Nephron progenitor cell (in vitro differentiated cells): ENCODE measurements at regions not wholly inside any gene's neighbourhood (a gene's known extent, or its start where the extent isn't known, plus 50 kb on each side); places are given as distances from the start of the nearest gene placed in this dataset.

Source experiments
- DNase-seq: peaks from one replicate; pipeline ENCODE4 v3.0.0; 2021
- H3K27ac Mint-ChIP-seq: 2 replicates; pipeline ENCODE4 v1.8.0; 2021; ENCODE audit warnings: mild to moderate bottlenecking, moderate library complexity, mixed read lengths
- H3K27me3 Mint-ChIP-seq: 2 replicates; pipeline ENCODE4 v1.8.0; 2021; ENCODE audit warnings: mild to moderate bottlenecking, low read depth, mixed read lengths; ENCODE audit not compliant: poor library complexity
- H3K36me3 Mint-ChIP-seq: 2 replicates; pipeline ENCODE4 v1.8.0; 2021; ENCODE audit warnings: low read depth, mixed read lengths
- H3K4me1 Mint-ChIP-seq: 2 replicates; pipeline ENCODE4 v1.8.0; 2021; ENCODE audit warnings: mixed read lengths
- H3K4me3 Mint-ChIP-seq: 2 replicates; pipeline ENCODE4 v1.8.0; 2021; ENCODE audit warnings: mild to moderate bottlenecking, moderate library complexity, mixed read lengths
- H3K9me3 Mint-ChIP-seq: 2 replicates; pipeline ENCODE4 v1.8.0; 2021; ENCODE audit warnings: mild to moderate bottlenecking, moderate library complexity, mixed read lengths
- TF ChIP-seq, protein P1 (sequence below): fragments of 200-600 bp; sonication (generic); IDR thresholded peaks from 2 replicates; pipeline ENCODE4 v1.5.0; 2021; ENCODE audit warnings: antibody characterized with exemption

DNA sequence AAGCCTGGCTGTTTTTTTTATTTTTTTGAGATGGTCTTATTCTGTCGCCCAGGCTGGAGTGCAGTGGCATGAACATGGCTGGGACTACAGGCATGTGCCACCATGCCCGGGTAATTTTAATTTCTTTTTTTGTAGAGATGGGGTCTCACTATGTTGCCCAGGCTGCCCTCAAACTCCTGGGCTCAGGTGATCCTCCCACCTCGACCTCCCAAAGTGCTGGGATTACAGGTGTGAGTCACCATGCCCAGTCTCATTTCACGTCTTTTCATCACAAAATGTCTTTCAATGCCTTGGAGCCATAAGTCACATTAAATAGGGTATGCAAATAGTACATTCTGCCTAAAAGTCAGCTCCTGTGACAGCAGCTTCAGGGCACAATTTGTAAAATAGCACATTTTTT, 52.8 kb downstream of the SOX2 start:
- TF ChIP-seq, protein P1, sequence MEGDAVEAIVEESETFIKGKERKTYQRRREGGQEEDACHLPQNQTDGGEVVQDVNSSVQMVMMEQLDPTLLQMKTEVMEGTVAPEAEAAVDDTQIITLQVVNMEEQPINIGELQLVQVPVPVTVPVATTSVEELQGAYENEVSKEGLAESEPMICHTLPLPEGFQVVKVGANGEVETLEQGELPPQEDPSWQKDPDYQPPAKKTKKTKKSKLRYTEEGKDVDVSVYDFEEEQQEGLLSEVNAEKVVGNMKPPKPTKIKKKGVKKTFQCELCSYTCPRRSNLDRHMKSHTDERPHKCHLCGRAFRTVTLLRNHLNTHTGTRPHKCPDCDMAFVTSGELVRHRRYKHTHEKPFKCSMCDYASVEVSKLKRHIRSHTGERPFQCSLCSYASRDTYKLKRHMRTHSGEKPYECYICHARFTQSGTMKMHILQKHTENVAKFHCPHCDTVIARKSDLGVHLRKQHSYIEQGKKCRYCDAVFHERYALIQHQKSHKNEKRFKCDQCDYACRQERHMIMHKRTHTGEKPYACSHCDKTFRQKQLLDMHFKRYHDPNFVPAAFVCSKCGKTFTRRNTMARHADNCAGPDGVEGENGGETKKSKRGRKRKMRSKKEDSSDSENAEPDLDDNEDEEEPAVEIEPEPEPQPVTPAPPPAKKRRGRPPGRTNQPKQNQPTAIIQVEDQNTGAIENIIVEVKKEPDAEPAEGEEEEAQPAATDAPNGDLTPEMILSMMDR = no peak
- Mint-ChIP-seq H3K4me3 (no peak overlapping the region), H3K4me1 (peaks cover 12% of the 10 kb centered on the region), H3K9me3 (no peaks in the 10 kb centered on the region), H3K36me3 (no peaks in the 10 kb centered on the region), H3K27ac (no peak overlapping the region), H3K27me3 (peaks cover 4% of the 10 kb centered on the region)
- DNase-seq = no peak

DNA sequence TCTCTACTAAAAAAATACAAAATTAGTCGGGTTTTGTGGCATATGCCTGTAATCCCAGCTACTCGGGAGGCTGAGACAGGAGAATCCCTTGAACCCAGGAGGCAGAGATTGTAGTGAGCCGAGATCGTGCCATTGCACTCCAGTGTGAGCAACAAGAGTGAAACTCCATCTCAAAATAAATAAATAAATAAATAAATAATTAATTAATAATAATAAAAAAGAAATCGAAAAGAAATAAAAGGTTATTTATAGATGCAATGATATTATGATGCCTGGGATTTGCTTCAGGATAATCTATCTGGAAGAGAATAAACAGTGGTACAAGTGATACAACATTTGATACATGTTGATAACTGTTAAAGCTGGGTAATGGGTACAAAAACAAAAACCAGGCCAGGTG, 58.6 kb downstream of the SOX2 start:
- TF ChIP-seq, protein P1 = no peak
- no peak for DNase-seq
- Mint-ChIP-seq H3K9me3 (no peaks in the 10 kb centered on the region), H3K4me3 (no peak overlapping the region), H3K4me1 (peaks cover 9% of the 10 kb centered on the region), H3K27ac (no peak overlapping the region), H3K27me3 (peaks cover 4% of the 10 kb centered on the region), H3K36me3 (no peaks in the 10 kb centered on the region)

DNA sequence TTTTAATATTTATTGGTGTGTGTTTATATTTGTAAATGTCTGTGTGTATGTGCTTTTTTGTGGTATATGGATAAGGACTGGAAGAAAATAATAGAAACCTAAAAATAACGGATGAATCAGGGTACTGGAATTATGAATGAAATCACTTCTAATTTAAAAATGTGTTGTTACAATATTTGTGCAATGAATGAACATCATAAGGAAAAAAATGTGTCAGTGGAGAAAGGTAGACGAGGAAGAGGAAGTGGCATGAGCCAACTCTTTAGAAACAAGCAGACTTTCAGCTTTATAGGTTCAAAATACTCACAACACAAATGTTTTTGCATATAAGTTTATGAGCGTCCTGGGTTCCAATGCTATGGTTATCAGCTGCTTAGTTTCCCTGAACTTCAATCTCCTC, 59.4 kb downstream of the SOX2 start:
- TF ChIP-seq, protein P1 = no peak

DNA sequence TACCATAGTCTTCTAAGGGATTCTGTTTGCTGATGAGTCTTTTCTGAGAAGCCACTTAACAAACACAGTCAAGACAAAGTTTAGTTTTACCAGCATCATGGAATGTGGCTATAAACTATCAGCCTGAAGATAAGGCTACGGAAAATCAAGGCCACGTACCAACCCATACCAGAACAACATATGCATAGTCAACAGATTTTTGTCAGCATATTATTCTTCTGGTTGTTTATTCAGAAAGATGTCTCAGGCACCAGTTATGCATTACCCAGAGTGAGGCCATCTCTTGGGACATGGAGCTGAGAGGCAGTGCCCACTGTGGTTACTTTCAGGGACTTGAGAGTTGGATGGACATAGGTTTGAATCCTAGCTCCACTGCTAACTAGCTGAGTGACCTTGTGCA, 60.4 kb downstream of the SOX2 start:
- TF ChIP-seq, protein P1 = no peak
- H3K4me3 Mint-ChIP-seq = no peak overlapping the region
- no peak overlapping the region for H3K27ac Mint-ChIP-seq
- no peaks in the 10 kb centered on the region for H3K9me3 Mint-ChIP-seq
- no peaks in the 10 kb centered on the region for H3K36me3 Mint-ChIP-seq
- peaks cover 4% of the 10 kb centered on the region for H3K4me1 Mint-ChIP-seq
- DNase-seq = no peak
- peaks cover 4% of the 10 kb centered on the region for H3K27me3 Mint-ChIP-seq

More for the DNA sequence above, 59.4 kb downstream of the SOX2 start:
- Mint-ChIP-seq H3K36me3 (no peaks in the 10 kb centered on the region), H3K4me1 (peaks cover 4% of the 10 kb centered on the region), H3K27me3 (peaks cover 4% of the 10 kb centered on the region), H3K27ac (no peak overlapping the region), H3K9me3 (no peaks in the 10 kb centered on the region), H3K4me3 (no peak overlapping the region)
- no peak for DNase-seq

DNA sequence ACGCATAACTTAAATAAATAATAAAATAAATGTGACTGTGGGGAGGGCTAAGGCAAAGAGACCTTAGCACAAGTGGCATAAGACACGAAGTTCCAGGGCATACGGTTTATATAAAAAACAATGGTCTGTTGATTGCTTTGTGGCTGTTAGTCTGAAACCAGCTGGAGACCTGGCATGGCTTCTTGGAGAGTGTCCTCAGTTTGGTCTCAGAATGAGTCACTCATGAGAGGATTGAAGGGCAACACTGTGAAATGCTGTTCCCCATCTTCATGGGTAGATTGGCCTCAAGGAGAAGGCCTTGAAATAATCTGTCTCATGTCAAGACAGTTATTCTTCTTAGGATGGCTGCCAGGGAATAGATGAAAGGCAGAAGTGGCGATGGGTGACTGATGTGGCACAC, 62.2 kb downstream of the SOX2 start:
- DNase-seq = no peak
- Mint-ChIP-seq H3K9me3 (no peaks in the 10 kb centered on the region), H3K27ac (no peak overlapping the region), H3K4me3 (no peak overlapping the region), H3K27me3 (no peaks in the 10 kb centered on the region), H3K36me3 (no peaks in the 10 kb centered on the region), H3K4me1 (no peaks in the 10 kb centered on the region)
- TF ChIP-seq, protein P1 = no peak

DNA sequence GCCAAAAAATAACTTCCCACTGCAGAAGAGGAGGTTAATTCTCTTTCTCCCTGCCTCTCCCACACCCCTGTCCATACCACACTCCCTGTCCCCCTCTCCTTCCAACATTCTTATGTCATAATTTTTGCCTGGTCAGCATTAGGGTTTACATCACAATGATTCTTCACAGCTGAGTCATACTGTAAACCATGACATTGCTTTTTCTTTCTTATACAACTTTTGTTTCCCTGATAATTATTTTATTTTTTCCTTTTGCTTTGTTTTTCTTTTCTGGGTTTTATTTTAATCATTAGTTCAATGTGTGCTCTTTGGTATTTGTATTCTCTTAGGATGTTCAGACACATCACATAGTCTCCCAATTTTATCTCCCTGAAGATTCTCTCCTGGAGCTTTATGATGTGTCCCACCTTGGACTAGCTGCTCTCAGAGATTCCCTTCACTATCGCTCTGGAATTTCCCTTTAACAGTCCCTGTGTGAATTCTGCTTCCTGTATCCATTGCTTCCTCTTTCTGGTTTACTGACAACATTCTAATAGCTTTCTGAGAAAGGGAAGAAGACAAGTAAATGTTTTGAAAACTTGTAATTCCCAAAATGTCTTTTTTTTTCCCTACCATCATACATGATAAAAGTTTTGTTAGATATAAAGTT, 70.7 kb downstream of the SOX2 start:
- no peak for DNase-seq
- no peaks in the 10 kb centered on the region for H3K36me3 Mint-ChIP-seq
- H3K4me1 Mint-ChIP-seq = peaks cover 15% of the 10 kb centered on the region
- H3K9me3 Mint-ChIP-seq = no peaks in the 10 kb centered on the region
- TF ChIP-seq, protein P1 = no peak
- peak overlapping the region; percentile 52 for H3K27ac Mint-ChIP-seq
- no peaks in the 10 kb centered on the region for H3K27me3 Mint-ChIP-seq
- H3K4me3 Mint-ChIP-seq = no peak overlapping the region
